ENCODE measurements at regions not wholly inside any gene's neighbourhood (a gene's known extent, or its start where the extent isn't known, plus 50 kb on each side); places are given as distances from the start of the nearest gene placed in this dataset.

GRCh38 chrX:63466690-63467089, 115.6 kb upstream of the SPIN4 start:
- TF ChIP-seq CTCF (IDR thresholded peaks at IDR 0.05; ENCODE audit: extremely low read depth, missing control alignments): no peak
- DNase-seq (ENCODE audit: low spot score): no peak

- no peak for DNase-seq (ENCODE audit: low spot score)
- TF ChIP-seq CTCF (IDR thresholded peaks at IDR 0.05; ENCODE audit: extremely low read depth, missing control alignments): no peak
These were observed 107.8 kb upstream of the SPIN4 start for GRCh38 chrX:63458981-63459380.

- TF ChIP-seq CTCF (IDR thresholded peaks at IDR 0.05; ENCODE audit: extremely low read depth, missing control alignments): no peak
- no peak for DNase-seq (ENCODE audit: low spot score)
These were observed 102.4 kb upstream of the SPIN4 start for GRCh38 chrX:63453571-63453970.

GRCh38 chrX:63441717-63442116, 90.6 kb upstream of the SPIN4 start:
- no peak for TF ChIP-seq CTCF (IDR thresholded peaks at IDR 0.05; ENCODE audit: extremely low read depth, missing control alignments)

GRCh38 chrX:63439580-63439979, 88.4 kb upstream of the SPIN4 start:
- DNase-seq (ENCODE audit: low spot score): no peak
- TF ChIP-seq CTCF (IDR thresholded peaks at IDR 0.05; ENCODE audit: extremely low read depth, missing control alignments): no peak

More at GRCh38 chrX:63441717-63442116, 90.6 kb upstream of the SPIN4 start:
- DNase-seq (ENCODE audit: low spot score): no peak

- TF ChIP-seq CTCF (IDR thresholded peaks at IDR 0.05; ENCODE audit: extremely low read depth, missing control alignments): no peak
- no peak for DNase-seq (ENCODE audit: low spot score)
These were observed 85.7 kb upstream of the SPIN4 start for GRCh38 chrX:63436865-63437264.

- DNase-seq (ENCODE audit: low spot score): no peak
- no peak for TF ChIP-seq CTCF (IDR thresholded peaks at IDR 0.05; ENCODE audit: extremely low read depth, missing control alignments)
These were observed 83.5 kb upstream of the SPIN4 start for GRCh38 chrX:63434665-63435064.

Data from GM20000 (cell line).